K562 (cell line): ENCODE measurements at regions not wholly inside any gene's neighbourhood (a gene's known extent, or its start where the extent isn't known, plus 50 kb on each side); places are given as distances from the start of the nearest gene placed in this dataset.

Experiments
- E2F5 ChIP-seq: sonication (generic); formaldehyde crosslinking; IDR thresholded peaks from 2 replicates; pipeline ENCODE4 v1.8.0; 2022; ENCODE audit warnings: mild to moderate bottlenecking, missing genetic modification reagents
- FUS ChIP-seq: fragments of 200-400 bp; formaldehyde crosslinking; optimal IDR thresholded peaks from 2 replicates; pipeline ENCODE3; 2017; ENCODE audit warnings: low read depth, low read length
- HDAC2 ChIP-seq: fragments of 450-650 bp; IDR thresholded peaks from 2 replicates; pipeline ENCODE4 v1.6.1; 2016; ENCODE audit warnings: mild to moderate bottlenecking
- MAZ ChIP-seq, 2 experiments: fragments of 450-650 bp in 1 of 2; sonication (generic) in 1 of 2; formaldehyde crosslinking; IDR thresholded peaks in 1 of 2; conservative IDR thresholded peaks in 1 of 2; 2 replicates each; pipeline versions ENCODE4 v1.4.0 to v1.5.0; 2020; ENCODE audit warnings: mild to moderate bottlenecking in 1 of 2, missing genetic modification reagents in 1 of 2
- RBM39 ChIP-seq: fragments of 200-400 bp; formaldehyde crosslinking; optimal IDR thresholded peaks from 2 replicates; pipeline ENCODE3; 2018; ENCODE audit warnings: low read depth, low read length
- TFAM ChIP-seq: fragments of 250-450 bp; sonication (Bioruptor Pico); conservative IDR thresholded peaks from 2 replicates; pipeline ENCODE4 v1.5.0; 2021; ENCODE audit warnings: mild to moderate bottlenecking, moderate library complexity
- TOE1 ChIP-seq, 2 experiments: fragments of 450-650 bp in 1 of 2; sonication (generic) in 1 of 2; formaldehyde crosslinking in 1 of 2; IDR thresholded peaks; 2 replicates each; pipeline versions ENCODE4 v1.7.1 to v1.8.0; 2016 to 2022; ENCODE audit warnings: borderline replicate concordance in 2 of 2, mild to moderate bottlenecking in 2 of 2, antibody characterized with exemption in 1 of 2, inconsistent platforms in 1 of 2, low read depth in 1 of 2, missing genetic modification reagents in 1 of 2, moderate library complexity in 1 of 2
- ZBTB33 ChIP-seq: sonication (generic); formaldehyde crosslinking; IDR thresholded peaks from 2 replicates; pipeline ENCODE4 v1.8.1; 2023; ENCODE audit warnings: mild to moderate bottlenecking, missing genetic modification reagents
- ZC3H11A ChIP-seq: IDR thresholded peaks from 2 replicates; pipeline ENCODE4 v1.6.1; 2012; ENCODE audit warnings: low read depth, low read length, improper control_type of control experiment
- ZNF644 ChIP-seq: fragments of 200-800 bp; sonication (Bioruptor generic); IDR thresholded peaks from 2 replicates; pipeline ENCODE4 v1.6.1; 2016; ENCODE audit warnings: low read depth, missing genetic modification characterization, missing compliant biosample characterization
- ZNF707 ChIP-seq: fragments of 250-450 bp; sonication (Bioruptor Pico); conservative IDR thresholded peaks from 2 replicates; pipeline ENCODE4 v1.8.0; 2022; ENCODE audit warnings: inconsistent platforms, mild to moderate bottlenecking, moderate library complexity
- ZNF766 ChIP-seq: fragments of 200-800 bp; sonication (Bioruptor generic); conservative IDR thresholded peaks from 2 replicates; pipeline ENCODE4 v1.6.1; 2016; ENCODE audit warnings: missing genetic modification characterization, missing compliant biosample characterization
- ZZZ3 ChIP-seq: fragments of 450-650 bp; IDR thresholded peaks from 2 replicates; pipeline ENCODE4 v1.6.1; 2016; ENCODE audit warnings: antibody characterized with exemption, mild to moderate bottlenecking, moderate library complexity
- TF ChIP-seq, protein P1 (sequence below), 2 experiments: fragments of 450-650 bp in 1 of 2; IDR thresholded peaks; 2 replicates each; pipeline ENCODE4 v1.6.1; 2011 to 2017; ENCODE audit warnings: low read depth in 2 of 2, antibody characterized with exemption in 1 of 2, borderline replicate concordance in 1 of 2, low read length in 1 of 2, mild to moderate bottlenecking in 1 of 2, mixed read lengths in 1 of 2; ENCODE audit not compliant: control insufficient read depth in 1 of 2
- TF ChIP-seq, protein P2 (sequence below): sonication (generic); formaldehyde crosslinking; IDR thresholded peaks from 2 replicates; pipeline ENCODE4 v1.8.1; 2023; ENCODE audit warnings: missing genetic modification reagents, mild to moderate bottlenecking, borderline replicate concordance

DNA sequence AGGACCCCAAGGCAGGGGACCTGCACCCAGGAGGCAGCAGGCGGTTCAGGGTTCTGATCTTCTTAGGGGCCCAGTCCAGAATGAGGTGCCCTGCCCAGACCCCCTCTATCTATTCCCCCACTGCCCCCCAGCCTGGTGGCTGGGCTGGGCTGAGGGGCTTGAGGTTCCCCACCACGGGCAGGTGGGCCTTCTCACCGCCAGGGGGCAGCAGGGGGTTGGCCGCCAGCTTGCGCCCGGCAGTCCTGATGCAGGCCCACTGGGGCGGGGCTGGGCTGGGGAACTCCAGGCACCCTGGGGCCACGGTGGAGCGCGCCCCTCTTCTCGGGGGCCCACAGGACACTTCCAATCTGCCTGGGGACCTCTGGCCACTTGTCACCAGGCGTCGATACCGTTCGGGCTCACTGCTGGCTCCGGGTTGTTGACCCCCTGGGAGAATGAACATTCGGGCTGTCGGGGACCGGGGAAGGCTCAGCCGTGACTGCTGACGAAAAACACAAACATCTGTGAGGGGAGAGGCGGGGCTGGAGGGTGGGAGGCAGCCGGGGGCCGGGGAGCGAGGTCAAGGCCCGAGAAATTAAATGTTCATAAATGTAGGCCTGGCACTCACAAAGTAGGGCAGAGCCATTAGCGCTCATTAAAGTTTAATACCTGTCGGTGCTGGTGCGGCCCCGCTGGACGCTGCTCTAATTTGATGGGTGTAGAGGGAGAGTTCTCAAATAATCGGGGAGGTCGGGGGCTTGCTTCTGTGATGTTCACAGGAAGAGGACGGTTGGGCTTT lies 219.3 kb upstream of the GSE1 start (continued):
- TF ChIP-seq, protein P1, sequence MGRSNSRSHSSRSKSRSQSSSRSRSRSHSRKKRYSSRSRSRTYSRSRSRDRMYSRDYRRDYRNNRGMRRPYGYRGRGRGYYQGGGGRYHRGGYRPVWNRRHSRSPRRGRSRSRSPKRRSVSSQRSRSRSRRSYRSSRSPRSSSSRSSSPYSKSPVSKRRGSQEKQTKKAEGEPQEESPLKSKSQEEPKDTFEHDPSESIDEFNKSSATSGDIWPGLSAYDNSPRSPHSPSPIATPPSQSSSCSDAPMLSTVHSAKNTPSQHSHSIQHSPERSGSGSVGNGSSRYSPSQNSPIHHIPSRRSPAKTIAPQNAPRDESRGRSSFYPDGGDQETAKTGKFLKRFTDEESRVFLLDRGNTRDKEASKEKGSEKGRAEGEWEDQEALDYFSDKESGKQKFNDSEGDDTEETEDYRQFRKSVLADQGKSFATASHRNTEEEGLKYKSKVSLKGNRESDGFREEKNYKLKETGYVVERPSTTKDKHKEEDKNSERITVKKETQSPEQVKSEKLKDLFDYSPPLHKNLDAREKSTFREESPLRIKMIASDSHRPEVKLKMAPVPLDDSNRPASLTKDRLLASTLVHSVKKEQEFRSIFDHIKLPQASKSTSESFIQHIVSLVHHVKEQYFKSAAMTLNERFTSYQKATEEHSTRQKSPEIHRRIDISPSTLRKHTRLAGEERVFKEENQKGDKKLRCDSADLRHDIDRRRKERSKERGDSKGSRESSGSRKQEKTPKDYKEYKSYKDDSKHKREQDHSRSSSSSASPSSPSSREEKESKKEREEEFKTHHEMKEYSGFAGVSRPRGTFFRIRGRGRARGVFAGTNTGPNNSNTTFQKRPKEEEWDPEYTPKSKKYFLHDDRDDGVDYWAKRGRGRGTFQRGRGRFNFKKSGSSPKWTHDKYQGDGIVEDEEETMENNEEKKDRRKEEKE (IDR thresholded peaks at IDR 0.05; ENCODE audit: borderline replicate concordance in 1 of 2, control insufficient read depth in 1 of 2, low read depth in 2 of 2, low read length in 1 of 2), result no peak
- peak; percentile 31 to 92; a peak in 3 of 4 replicates for TF ChIP-seq MAZ (CRISPR knock-in tag; conservative IDR thresholded peaks at IDR 0.05 in 1 of 2, IDR thresholded peaks at IDR 0.05 in 1 of 2)
- no peak for TF ChIP-seq TOE1 (IDR thresholded peaks at IDR 0.05; ENCODE audit: borderline replicate concordance)
- TF ChIP-seq TOE1 (CRISPR knock-in tag; IDR thresholded peaks at IDR 0.05; ENCODE audit: borderline replicate concordance, low read depth), result no peak
- 0 out of 2 replicates have a peak, but pooled peaks have one; percentile 19 for TF ChIP-seq HDAC2
- no peak for TF ChIP-seq ZNF707 (CRISPR knock-in tag)
- TF ChIP-seq ZNF644 (tag), result no peak
- TF ChIP-seq, protein P2, sequence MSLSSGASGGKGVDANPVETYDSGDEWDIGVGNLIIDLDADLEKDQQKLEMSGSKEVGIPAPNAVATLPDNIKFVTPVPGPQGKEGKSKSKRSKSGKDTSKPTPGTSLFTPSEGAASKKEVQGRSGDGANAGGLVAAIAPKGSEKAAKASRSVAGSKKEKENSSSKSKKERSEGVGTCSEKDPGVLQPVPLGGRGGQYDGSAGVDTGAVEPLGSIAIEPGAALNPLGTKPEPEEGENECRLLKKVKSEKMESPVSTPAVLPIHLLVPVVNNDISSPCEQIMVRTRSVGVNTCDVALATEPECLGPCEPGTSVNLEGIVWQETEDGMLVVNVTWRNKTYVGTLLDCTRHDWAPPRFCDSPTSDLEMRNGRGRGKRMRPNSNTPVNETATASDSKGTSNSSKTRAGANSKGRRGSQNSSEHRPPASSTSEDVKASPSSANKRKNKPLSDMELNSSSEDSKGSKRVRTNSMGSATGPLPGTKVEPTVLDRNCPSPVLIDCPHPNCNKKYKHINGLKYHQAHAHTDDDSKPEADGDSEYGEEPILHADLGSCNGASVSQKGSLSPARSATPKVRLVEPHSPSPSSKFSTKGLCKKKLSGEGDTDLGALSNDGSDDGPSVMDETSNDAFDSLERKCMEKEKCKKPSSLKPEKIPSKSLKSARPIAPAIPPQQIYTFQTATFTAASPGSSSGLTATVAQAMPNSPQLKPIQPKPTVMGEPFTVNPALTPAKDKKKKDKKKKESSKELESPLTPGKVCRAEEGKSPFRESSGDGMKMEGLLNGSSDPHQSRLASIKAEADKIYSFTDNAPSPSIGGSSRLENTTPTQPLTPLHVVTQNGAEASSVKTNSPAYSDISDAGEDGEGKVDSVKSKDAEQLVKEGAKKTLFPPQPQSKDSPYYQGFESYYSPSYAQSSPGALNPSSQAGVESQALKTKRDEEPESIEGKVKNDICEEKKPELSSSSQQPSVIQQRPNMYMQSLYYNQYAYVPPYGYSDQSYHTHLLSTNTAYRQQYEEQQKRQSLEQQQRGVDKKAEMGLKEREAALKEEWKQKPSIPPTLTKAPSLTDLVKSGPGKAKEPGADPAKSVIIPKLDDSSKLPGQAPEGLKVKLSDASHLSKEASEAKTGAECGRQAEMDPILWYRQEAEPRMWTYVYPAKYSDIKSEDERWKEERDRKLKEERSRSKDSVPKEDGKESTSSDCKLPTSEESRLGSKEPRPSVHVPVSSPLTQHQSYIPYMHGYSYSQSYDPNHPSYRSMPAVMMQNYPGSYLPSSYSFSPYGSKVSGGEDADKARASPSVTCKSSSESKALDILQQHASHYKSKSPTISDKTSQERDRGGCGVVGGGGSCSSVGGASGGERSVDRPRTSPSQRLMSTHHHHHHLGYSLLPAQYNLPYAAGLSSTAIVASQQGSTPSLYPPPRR (CRISPR knock-in tag), result no peak
- TF ChIP-seq ZC3H11A, result no peak
- peak; percentile 100 for TF ChIP-seq ZBTB33 (CRISPR knock-in tag)
- no peak for TF ChIP-seq ZZZ3
- no peak for TF ChIP-seq E2F5 (CRISPR knock-in tag)
- no peak for TF ChIP-seq ZNF766 (CRISPR knock-in tag)
- TF ChIP-seq RBM39, result no peak
- TF ChIP-seq FUS, result no peak
- no peak for TF ChIP-seq TFAM (CRISPR knock-in tag)
